Neural progenitor cell (in vitro differentiated cells): ENCODE measurements at regions not wholly inside any gene's neighbourhood (a gene's known extent, or its start where the extent isn't known, plus 50 kb on each side); places are given as distances from the start of the nearest gene placed in this dataset.

Source experiments
- DNase-seq: peaks from one replicate; pipeline ENCODE4 v3.0.0-alpha.2; 2016; ENCODE audit warnings: low spot score
- H2AFZ ChIP-seq: fragments of 200-600 bp; sonication (generic); replicated peaks from 2 replicates; pipeline ENCODE4 v1.6.1; 2016; ENCODE audit warnings: antibody characterized with exemption
- H3F3A ChIP-seq: fragments of 200-600 bp; sonication (generic); 2 replicates; pipeline ENCODE4 v1.6.1; 2016; ENCODE audit warnings: antibody characterized with exemption, low read depth
- H3K27ac ChIP-seq: fragments of 200-600 bp; sonication (generic); 2 replicates; pipeline ENCODE4 v1.5.1; 2016; ENCODE audit warnings: mild to moderate bottlenecking
- H3K27me3 ChIP-seq: fragments of 200-600 bp; sonication (generic); 2 replicates; pipeline ENCODE4 v1.6.1; 2016; ENCODE audit warnings: mild to moderate bottlenecking, moderate library complexity
- H3K36me3 ChIP-seq: fragments of 200-600 bp; sonication (generic); 2 replicates; pipeline ENCODE4 v1.5.1; 2016
- H3K4me1 ChIP-seq: fragments of 200-600 bp; sonication (generic); 2 replicates; pipeline ENCODE4 v1.6.1; 2016; ENCODE audit warnings: mixed run types
- H3K4me2 ChIP-seq: fragments of 200-600 bp; sonication (generic); 2 replicates; pipeline ENCODE4 v1.6.1; 2016
- H3K4me3 ChIP-seq: fragments of 200-600 bp; sonication (generic); 2 replicates; pipeline ENCODE4 v1.5.1; 2016
- H3K79me2 ChIP-seq: fragments of 200-600 bp; sonication (generic); 2 replicates; pipeline ENCODE4 v1.6.1; 2016; ENCODE audit warnings: low read depth
- H3K9ac ChIP-seq: fragments of 200-600 bp; sonication (generic); 2 replicates; pipeline ENCODE4 v1.6.1; 2016
- H3K9me3 ChIP-seq: fragments of 200-600 bp; sonication (generic); 2 replicates; pipeline ENCODE4 v1.5.1; 2016; ENCODE audit warnings: low read depth
- H4K20me1 ChIP-seq: fragments of 200-600 bp; sonication (generic); 2 replicates; pipeline ENCODE4 v1.6.1; 2016; ENCODE audit warnings: low read depth
- H3K27ac Mint-ChIP-seq: 3 replicates; pipeline ENCODE4 v1.8.0; 2021; ENCODE audit warnings: mixed read lengths
- H3K27me3 Mint-ChIP-seq: 2 replicates; pipeline ENCODE4 v1.8.0; 2022; ENCODE audit warnings: low read depth, mild to moderate bottlenecking, inconsistent platforms, moderate library complexity, mixed read lengths; ENCODE audit not compliant: insufficient read depth
- H3K36me3 Mint-ChIP-seq: 3 replicates; pipeline ENCODE4 v1.8.0; 2021; ENCODE audit warnings: mixed read lengths
- H3K4me1 Mint-ChIP-seq: 3 replicates; pipeline ENCODE4 v1.8.0; 2021; ENCODE audit warnings: mixed read lengths
- H3K4me3 Mint-ChIP-seq: 3 replicates; pipeline ENCODE4 v1.8.0; 2021; ENCODE audit warnings: mild to moderate bottlenecking, moderate library complexity, mixed read lengths
- H3K9me3 Mint-ChIP-seq: 3 replicates; pipeline ENCODE4 v1.8.0; 2020; ENCODE audit warnings: mixed read lengths
- CTCF ChIP-seq: fragments of 200-600 bp; sonication (generic); IDR thresholded peaks from 2 replicates; pipeline ENCODE4 v1.5.1; 2017; ENCODE audit warnings: antibody characterized with exemption, mild to moderate bottlenecking
- EZH2 ChIP-seq: fragments of 200-600 bp; sonication (generic); IDR thresholded peaks from 2 replicates; pipeline ENCODE4 v1.6.1; 2017; ENCODE audit warnings: antibody characterized with exemption, mild to moderate bottlenecking, moderate library complexity
- EZH2phosphoT487 ChIP-seq: fragments of 200-600 bp; sonication (generic); IDR thresholded peaks from 2 replicates; pipeline ENCODE4 v1.6.1; 2017; ENCODE audit warnings: antibody characterized with exemption

GRCh38 chr2:82143343-82143742 is 1838.8 kb upstream of the LRRTM1 start:
- no peaks in the 10 kb centered on the region for H3K36me3 Mint-ChIP-seq
- Histone ChIP-seq H2AFZ (no peak overlapping the region), H3K4me1 (no peaks in the 10 kb centered on the region), H3K9me3 (no peaks in the 10 kb centered on the region), H3F3A (no peaks in the 10 kb centered on the region), H3K27ac (no peak overlapping the region), H3K4me2 (no peak overlapping the region), H4K20me1 (no peaks in the 10 kb centered on the region), H3K4me3 (no peak overlapping the region), H3K79me2 (no peaks in the 10 kb centered on the region), H3K27me3 (no peaks in the 10 kb centered on the region), H3K36me3 (no peaks in the 10 kb centered on the region), H3K9ac (no peak overlapping the region)
- H3K9me3 Mint-ChIP-seq, result no peaks in the 10 kb centered on the region
- DNase-seq, result no peak
- H3K27me3 Mint-ChIP-seq, result peaks cover 3% of the 10 kb centered on the region
- H3K4me3 Mint-ChIP-seq, result no peak overlapping the region
- no peak overlapping the region for H3K27ac Mint-ChIP-seq
- no peaks in the 10 kb centered on the region for H3K4me1 Mint-ChIP-seq
- no peak for TF ChIP-seq EZH2phosphoT487

DNA sequence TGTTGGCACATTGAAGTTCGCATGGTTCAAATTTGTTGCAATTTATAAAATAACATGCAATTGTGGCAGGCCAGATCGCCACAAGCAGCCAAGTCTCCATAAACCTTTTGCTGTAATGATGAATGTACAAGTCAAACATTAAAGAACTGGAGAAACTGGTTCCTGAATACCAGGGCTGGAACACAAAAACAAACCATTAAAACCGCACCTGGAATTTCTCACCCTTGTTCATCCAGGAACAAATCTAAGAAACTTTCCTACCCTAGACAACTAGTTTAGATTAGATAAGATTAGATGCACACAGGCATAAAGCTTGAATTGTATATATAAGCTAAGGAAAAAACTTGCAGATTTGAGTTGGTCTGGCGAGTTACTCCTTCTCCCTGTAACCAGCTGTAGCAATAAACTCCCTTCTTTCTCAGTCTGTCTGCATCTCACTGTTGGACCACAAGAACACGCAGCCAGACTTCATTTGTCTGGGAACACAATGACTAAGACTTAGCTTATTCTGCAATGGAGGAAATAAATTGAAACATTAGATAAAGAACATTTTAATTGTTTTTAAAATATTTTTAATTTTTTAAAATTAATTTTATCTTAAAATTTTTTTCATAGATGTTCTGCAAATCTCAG is 1835.5 kb upstream of the LRRTM1 start:
- no peak for DNase-seq
- Mint-ChIP-seq H3K27me3 (peaks cover 3% of the 10 kb centered on the region), H3K27ac (no peak overlapping the region), H3K9me3 (no peaks in the 10 kb centered on the region), H3K4me1 (no peaks in the 10 kb centered on the region), H3K36me3 (no peaks in the 10 kb centered on the region), H3K4me3 (no peak overlapping the region)
- H3K9me3 ChIP-seq, result no peaks in the 10 kb centered on the region
- H3K27ac ChIP-seq, result no peak overlapping the region
- H3K4me1 ChIP-seq, result no peaks in the 10 kb centered on the region
- H3K4me3 ChIP-seq, result no peak overlapping the region
- H4K20me1 ChIP-seq, result no peaks in the 10 kb centered on the region
- H3K36me3 ChIP-seq, result no peaks in the 10 kb centered on the region
- no peak overlapping the region for H2AFZ ChIP-seq
- H3F3A ChIP-seq, result no peaks in the 10 kb centered on the region
- H3K9ac ChIP-seq, result no peak overlapping the region
- no peaks in the 10 kb centered on the region for H3K79me2 ChIP-seq
- TF ChIP-seq EZH2, result no peak
- no peak for TF ChIP-seq CTCF
- no peak for TF ChIP-seq EZH2phosphoT487
- no peak overlapping the region for H3K4me2 ChIP-seq
- H3K27me3 ChIP-seq, result no peaks in the 10 kb centered on the region

GRCh38 chr2:82137441-82137840 is 1832.9 kb upstream of the LRRTM1 start:
- Mint-ChIP-seq H3K27ac (no peak overlapping the region), H3K4me1 (no peaks in the 10 kb centered on the region), H3K4me3 (no peak overlapping the region), H3K9me3 (peaks cover under 1% of the 10 kb centered on the region), H3K27me3 (peaks cover 3% of the 10 kb centered on the region), H3K36me3 (no peaks in the 10 kb centered on the region)
- no peaks in the 10 kb centered on the region for H3K79me2 ChIP-seq
- H3K4me1 ChIP-seq, result no peaks in the 10 kb centered on the region
- H3K36me3 ChIP-seq, result no peaks in the 10 kb centered on the region
- no peak overlapping the region for H3K9ac ChIP-seq
- no peak overlapping the region for H3K27ac ChIP-seq
- TF ChIP-seq EZH2 (no peak), EZH2phosphoT487 (no peak), CTCF (no peak)
- DNase-seq, result no peak
- H3K9me3 ChIP-seq, result no peaks in the 10 kb centered on the region
- no peaks in the 10 kb centered on the region for H4K20me1 ChIP-seq
- H2AFZ ChIP-seq, result no peak overlapping the region
- no peak overlapping the region for H3K4me3 ChIP-seq
- H3K4me2 ChIP-seq, result no peak overlapping the region
- H3K27me3 ChIP-seq, result no peaks in the 10 kb centered on the region
- H3F3A ChIP-seq, result no peaks in the 10 kb centered on the region

- H3K36me3 ChIP-seq, result no peaks in the 10 kb centered on the region
- no peak for TF ChIP-seq EZH2
- TF ChIP-seq EZH2phosphoT487, result no peak
- no peak for TF ChIP-seq CTCF
- no peaks in the 10 kb centered on the region for H3K4me1 ChIP-seq
- Mint-ChIP-seq H3K4me1 (peaks cover 3% of the 10 kb centered on the region), H3K4me3 (no peak overlapping the region), H3K27me3 (no peaks in the 10 kb centered on the region), H3K27ac (no peak overlapping the region), H3K9me3 (peaks cover 18% of the 10 kb centered on the region), H3K36me3 (no peaks in the 10 kb centered on the region)
- H3K79me2 ChIP-seq, result no peaks in the 10 kb centered on the region
- H3F3A ChIP-seq, result no peaks in the 10 kb centered on the region
- no peak overlapping the region for H3K4me3 ChIP-seq
- peaks cover 5% of the 10 kb centered on the region for H3K9me3 ChIP-seq
- no peaks in the 10 kb centered on the region for H3K27me3 ChIP-seq
- no peak for DNase-seq
- H4K20me1 ChIP-seq, result no peaks in the 10 kb centered on the region
- no peak overlapping the region for H3K27ac ChIP-seq
- H3K9ac ChIP-seq, result no peak overlapping the region
- H3K4me2 ChIP-seq, result no peak overlapping the region
- H2AFZ ChIP-seq, result no peak overlapping the region
Measured at GRCh38 chr2:82128051-82128450, 1823.5 kb upstream of the LRRTM1 start.
